ENCODE measurements at regions not wholly inside any gene's neighbourhood (a gene's known extent, or its start where the extent isn't known, plus 50 kb on each side); places are given as distances from the start of the nearest gene placed in this dataset.

DNA sequence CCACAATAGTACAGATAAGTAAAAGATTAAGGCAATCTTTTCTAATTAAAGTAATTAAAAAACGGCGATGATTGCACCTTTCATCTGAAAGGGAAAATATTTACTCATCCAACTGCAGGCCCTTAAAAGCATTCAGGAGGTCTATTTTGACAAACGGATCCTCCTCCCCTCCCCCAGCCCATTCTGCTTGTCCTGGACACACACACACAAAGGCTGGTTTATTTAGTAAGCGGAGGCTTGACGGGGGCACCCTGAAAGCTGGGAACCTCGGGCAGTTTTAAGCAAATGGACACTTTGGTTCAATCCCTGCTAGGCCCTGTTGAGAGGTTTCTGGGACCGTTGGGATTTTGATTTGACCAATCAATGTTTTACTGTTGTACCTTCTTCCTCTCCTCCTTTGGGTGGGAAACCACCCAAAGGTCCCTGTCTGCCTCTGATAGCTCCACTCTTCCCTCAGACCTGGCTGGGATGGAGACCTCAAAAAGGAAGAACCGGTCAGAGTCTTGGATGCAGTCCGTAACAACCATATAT, 135.8 kb upstream of the HAAO start:
- H3K27ac ChIP-seq (ENCODE audit: low read depth in 1 of 2, low read length in 2 of 2): peak overlapping the region; percentile 92 to 97
- H3K9ac ChIP-seq (ENCODE audit: low read depth in 1 of 2, low read length in 2 of 2): peak overlapping the region in 1 of 2 donors; percentile 50
- H3K27me3 ChIP-seq (ENCODE audit: control insufficient read depth in 4 of 4, insufficient read depth in 4 of 4, low read length in 3 of 4): no peaks in the 10 kb centered on the region
- DNase-seq (ENCODE audit: low spot score): no peak
- WGBS: 30% methylated on average over 9 of the region's 9 CpGs
- TF ChIP-seq NR2F2 (IDR thresholded peaks at IDR 0.05): no peak
- TF ChIP-seq RXRA (IDR thresholded peaks at IDR 0.05): peak in 1 of 2 donors; percentile 9
- TF ChIP-seq, protein P1, sequence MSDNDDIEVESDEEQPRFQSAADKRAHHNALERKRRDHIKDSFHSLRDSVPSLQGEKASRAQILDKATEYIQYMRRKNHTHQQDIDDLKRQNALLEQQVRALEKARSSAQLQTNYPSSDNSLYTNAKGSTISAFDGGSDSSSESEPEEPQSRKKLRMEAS (IDR thresholded peaks at IDR 0.05): peak; percentile 1
- TF ChIP-seq YY1 (IDR thresholded peaks at IDR 0.05): peak; percentile 14
- H3K4me1 ChIP-seq (ENCODE audit: control insufficient read depth in 4 of 4, insufficient read depth in 4 of 4, low read length in 3 of 4): peaks cover 41 to 63% (median 57%) of the 10 kb centered on the region in 4 donors
- H3K9me3 ChIP-seq (ENCODE audit: control insufficient read depth in 4 of 4, low read length in 3 of 4): no peaks in the 10 kb centered on the region
- H3K36me3 ChIP-seq (ENCODE audit: control insufficient read depth in 4 of 4, insufficient read depth in 3 of 4, low read depth in 1 of 4, low read length in 3 of 4): no peaks in the 10 kb centered on the region
- H3K4me3 ChIP-seq (ENCODE audit: low read depth in 1 of 3, low read length in 3 of 3): no peak overlapping the region

DNA sequence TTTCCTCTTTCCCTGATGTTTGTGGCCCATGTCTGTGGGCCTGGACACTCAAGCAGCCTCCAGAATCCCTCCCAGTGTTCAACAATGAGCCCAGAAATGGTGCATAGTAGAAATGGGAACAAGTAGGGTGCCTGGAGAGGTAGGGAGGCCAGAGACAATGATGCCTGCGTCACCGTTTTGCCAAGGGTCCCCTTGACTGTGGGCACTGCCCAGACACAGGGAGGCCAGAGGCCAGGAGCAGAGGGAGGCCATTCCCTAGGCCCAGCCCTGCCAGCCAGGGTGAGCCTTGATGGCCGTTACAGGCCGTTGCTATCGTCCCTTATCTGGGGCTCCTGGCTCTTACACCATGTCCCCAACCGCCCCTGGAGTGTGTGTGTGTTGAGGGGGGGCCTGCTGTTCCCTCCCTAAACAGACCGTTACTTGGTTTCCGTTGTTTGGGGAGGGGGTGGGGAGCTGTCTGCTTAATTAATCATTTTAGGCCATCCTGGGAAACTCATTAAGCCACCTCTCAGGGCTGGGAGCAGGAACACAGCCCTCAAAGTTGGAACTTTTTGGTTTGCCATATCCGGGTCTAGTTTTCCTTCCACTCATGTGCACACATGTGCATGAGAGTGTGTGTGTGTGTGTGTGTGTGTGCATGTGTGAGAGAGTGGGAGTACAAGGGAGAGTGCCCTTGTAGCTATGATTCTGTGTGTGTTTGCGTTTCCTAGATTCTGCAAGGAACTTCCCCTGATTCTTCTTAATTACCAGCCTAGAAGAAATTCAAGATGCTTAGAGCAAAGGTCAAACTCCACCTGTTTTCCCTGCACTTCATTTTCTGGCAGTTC, 135.2 kb upstream of the HAAO start:
- 28% methylated on average over 10 of the region's 10 CpGs for WGBS
- Histone ChIP-seq H3K36me3 (ENCODE audit: control insufficient read depth in 4 of 4, insufficient read depth in 3 of 4, low read depth in 1 of 4, low read length in 3 of 4) (no peaks in the 10 kb centered on the region), H3K4me1 (ENCODE audit: control insufficient read depth in 4 of 4, insufficient read depth in 4 of 4, low read length in 3 of 4) (peaks cover 42 to 67% (median 57%) of the 10 kb centered on the region in 4 donors), H3K27ac (ENCODE audit: low read depth in 1 of 2, low read length in 2 of 2) (peak overlapping the region; percentile 92 to 97), H3K27me3 (ENCODE audit: control insufficient read depth in 4 of 4, insufficient read depth in 4 of 4, low read length in 3 of 4) (no peaks in the 10 kb centered on the region), H3K9ac (ENCODE audit: low read depth in 1 of 2, low read length in 2 of 2) (peak overlapping the region; percentile 3 to 32), H3K4me3 (ENCODE audit: low read depth in 1 of 3, low read length in 3 of 3) (no peak overlapping the region), H3K9me3 (ENCODE audit: control insufficient read depth in 4 of 4, low read length in 3 of 4) (no peaks in the 10 kb centered on the region)
- DNase-seq (ENCODE audit: low spot score): peak; percentile 44
- TF ChIP-seq, protein P1 (IDR thresholded peaks at IDR 0.05): peak; percentile 15
- no peak for TF ChIP-seq SP1 (IDR thresholded peaks at IDR 0.05)
- TF ChIP-seq NR2F2 (IDR thresholded peaks at IDR 0.05): peak; percentile 66
- no peak for TF ChIP-seq FOXA2 (IDR thresholded peaks at IDR 0.05)
- TF ChIP-seq YY1 (IDR thresholded peaks at IDR 0.05): no peak
- no peak for TF ChIP-seq JUND (IDR thresholded peaks at IDR 0.05)
- TF ChIP-seq RAD21 (IDR thresholded peaks at IDR 0.05): no peak
- no peak for TF ChIP-seq RXRA (IDR thresholded peaks at IDR 0.05)
- peak in 1 of 2 donors; percentile 30 for TF ChIP-seq HNF4A (conservative IDR thresholded peaks at IDR 0.05)
- TF ChIP-seq, protein P2, sequence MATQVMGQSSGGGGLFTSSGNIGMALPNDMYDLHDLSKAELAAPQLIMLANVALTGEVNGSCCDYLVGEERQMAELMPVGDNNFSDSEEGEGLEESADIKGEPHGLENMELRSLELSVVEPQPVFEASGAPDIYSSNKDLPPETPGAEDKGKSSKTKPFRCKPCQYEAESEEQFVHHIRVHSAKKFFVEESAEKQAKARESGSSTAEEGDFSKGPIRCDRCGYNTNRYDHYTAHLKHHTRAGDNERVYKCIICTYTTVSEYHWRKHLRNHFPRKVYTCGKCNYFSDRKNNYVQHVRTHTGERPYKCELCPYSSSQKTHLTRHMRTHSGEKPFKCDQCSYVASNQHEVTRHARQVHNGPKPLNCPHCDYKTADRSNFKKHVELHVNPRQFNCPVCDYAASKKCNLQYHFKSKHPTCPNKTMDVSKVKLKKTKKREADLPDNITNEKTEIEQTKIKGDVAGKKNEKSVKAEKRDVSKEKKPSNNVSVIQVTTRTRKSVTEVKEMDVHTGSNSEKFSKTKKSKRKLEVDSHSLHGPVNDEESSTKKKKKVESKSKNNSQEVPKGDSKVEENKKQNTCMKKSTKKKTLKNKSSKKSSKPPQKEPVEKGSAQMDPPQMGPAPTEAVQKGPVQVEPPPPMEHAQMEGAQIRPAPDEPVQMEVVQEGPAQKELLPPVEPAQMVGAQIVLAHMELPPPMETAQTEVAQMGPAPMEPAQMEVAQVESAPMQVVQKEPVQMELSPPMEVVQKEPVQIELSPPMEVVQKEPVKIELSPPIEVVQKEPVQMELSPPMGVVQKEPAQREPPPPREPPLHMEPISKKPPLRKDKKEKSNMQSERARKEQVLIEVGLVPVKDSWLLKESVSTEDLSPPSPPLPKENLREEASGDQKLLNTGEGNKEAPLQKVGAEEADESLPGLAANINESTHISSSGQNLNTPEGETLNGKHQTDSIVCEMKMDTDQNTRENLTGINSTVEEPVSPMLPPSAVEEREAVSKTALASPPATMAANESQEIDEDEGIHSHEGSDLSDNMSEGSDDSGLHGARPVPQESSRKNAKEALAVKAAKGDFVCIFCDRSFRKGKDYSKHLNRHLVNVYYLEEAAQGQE (IDR thresholded peaks at IDR 0.05): no peak
- TF ChIP-seq, protein P3, sequence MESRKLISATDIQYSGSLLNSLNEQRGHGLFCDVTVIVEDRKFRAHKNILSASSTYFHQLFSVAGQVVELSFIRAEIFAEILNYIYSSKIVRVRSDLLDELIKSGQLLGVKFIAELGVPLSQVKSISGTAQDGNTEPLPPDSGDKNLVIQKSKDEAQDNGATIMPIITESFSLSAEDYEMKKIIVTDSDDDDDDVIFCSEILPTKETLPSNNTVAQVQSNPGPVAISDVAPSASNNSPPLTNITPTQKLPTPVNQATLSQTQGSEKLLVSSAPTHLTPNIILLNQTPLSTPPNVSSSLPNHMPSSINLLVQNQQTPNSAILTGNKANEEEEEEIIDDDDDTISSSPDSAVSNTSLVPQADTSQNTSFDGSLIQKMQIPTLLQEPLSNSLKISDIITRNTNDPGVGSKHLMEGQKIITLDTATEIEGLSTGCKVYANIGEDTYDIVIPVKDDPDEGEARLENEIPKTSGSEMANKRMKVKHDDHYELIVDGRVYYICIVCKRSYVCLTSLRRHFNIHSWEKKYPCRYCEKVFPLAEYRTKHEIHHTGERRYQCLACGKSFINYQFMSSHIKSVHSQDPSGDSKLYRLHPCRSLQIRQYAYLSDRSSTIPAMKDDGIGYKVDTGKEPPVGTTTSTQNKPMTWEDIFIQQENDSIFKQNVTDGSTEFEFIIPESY (IDR thresholded peaks at IDR 0.05): no peak
- TF ChIP-seq TAF1 (conservative IDR thresholded peaks at IDR 0.05): no peak
- TF ChIP-seq GABPA (IDR thresholded peaks at IDR 0.05 in 1 of 2, conservative IDR thresholded peaks at IDR 0.05 in 1 of 2): no peak
- no peak for TF ChIP-seq FOXA1 (IDR thresholded peaks at IDR 0.05)
- no peak for TF ChIP-seq ATF3 (IDR thresholded peaks at IDR 0.05)
- TF ChIP-seq EGR1 (IDR thresholded peaks at IDR 0.05; ENCODE audit: low read depth in 2 of 2): no peak

Measured in liver (tissue), 7 donors.